ENCODE measurements at regions not wholly inside any gene's neighbourhood (a gene's known extent, or its start where the extent isn't known, plus 50 kb on each side); places are given as distances from the start of the nearest gene placed in this dataset.

DNA sequence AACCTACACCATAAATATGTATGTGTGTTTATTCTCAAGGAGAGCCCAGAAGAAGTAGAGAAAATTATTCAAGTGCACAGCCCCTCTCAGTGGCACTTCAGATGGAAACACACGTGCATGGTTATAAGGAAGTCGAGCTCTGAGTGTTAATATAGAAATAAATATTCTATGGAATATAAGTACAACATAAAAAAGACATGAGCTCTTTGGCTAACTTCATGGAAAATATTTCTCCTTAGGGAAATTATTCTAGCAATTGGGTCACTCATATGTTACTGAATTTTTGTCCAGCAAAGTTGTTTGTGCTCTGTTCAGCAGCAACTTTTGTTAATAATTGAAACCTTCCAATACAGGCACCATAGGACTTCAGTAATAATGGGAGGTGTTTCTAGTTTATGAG lies 939.0 kb downstream of the LRFN5 start:
- TF ChIP-seq, protein P1, sequence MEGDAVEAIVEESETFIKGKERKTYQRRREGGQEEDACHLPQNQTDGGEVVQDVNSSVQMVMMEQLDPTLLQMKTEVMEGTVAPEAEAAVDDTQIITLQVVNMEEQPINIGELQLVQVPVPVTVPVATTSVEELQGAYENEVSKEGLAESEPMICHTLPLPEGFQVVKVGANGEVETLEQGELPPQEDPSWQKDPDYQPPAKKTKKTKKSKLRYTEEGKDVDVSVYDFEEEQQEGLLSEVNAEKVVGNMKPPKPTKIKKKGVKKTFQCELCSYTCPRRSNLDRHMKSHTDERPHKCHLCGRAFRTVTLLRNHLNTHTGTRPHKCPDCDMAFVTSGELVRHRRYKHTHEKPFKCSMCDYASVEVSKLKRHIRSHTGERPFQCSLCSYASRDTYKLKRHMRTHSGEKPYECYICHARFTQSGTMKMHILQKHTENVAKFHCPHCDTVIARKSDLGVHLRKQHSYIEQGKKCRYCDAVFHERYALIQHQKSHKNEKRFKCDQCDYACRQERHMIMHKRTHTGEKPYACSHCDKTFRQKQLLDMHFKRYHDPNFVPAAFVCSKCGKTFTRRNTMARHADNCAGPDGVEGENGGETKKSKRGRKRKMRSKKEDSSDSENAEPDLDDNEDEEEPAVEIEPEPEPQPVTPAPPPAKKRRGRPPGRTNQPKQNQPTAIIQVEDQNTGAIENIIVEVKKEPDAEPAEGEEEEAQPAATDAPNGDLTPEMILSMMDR (conservative IDR thresholded peaks at IDR 0.05) = no peak
- no peak overlapping the region for H3K27ac Mint-ChIP-seq (ENCODE audit: unreplicated experiment)
- no peaks in the 10 kb centered on the region for H3K9me3 Mint-ChIP-seq
- no peak overlapping the region for H3K4me3 Mint-ChIP-seq
- no peaks in the 10 kb centered on the region for H3K4me1 Mint-ChIP-seq
- no peak for DNase-seq (ENCODE audit: low read depth, low spot score)
- no peaks in the 10 kb centered on the region for H3K36me3 Mint-ChIP-seq (ENCODE audit: low read depth)
- H3K27me3 Mint-ChIP-seq (ENCODE audit: low read depth) = no peaks in the 10 kb centered on the region

DNA sequence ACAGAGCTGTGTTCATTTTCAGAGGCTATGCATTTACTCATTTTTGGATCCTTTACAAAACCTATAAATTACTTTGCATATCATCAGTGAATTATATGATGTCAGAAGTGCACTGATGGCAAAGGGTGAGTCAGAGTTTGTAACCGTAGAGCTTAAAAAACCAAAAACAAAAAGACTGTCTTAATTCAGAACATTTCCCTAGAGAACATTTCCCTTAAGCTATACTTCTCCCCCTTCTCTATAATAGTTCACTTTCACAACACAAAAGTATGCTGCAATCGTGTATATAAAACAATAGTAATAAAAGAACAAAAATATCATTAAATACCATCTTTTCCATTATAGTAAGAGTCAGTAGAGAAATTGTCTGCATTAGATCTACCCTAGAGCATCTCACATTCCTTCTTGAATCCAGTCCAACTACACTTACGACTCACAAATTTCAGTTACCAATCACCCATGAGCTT lies 934.9 kb downstream of the LRFN5 start:
- no peaks in the 10 kb centered on the region for H3K36me3 Mint-ChIP-seq (ENCODE audit: low read depth)
- no peak overlapping the region for H3K27ac Mint-ChIP-seq (ENCODE audit: unreplicated experiment)
- no peaks in the 10 kb centered on the region for H3K4me1 Mint-ChIP-seq
- no peaks in the 10 kb centered on the region for H3K9me3 Mint-ChIP-seq
- no peaks in the 10 kb centered on the region for H3K27me3 Mint-ChIP-seq (ENCODE audit: low read depth)
- TF ChIP-seq, protein P1 (conservative IDR thresholded peaks at IDR 0.05) = no peak
- DNase-seq (ENCODE audit: low read depth, low spot score) = no peak
- no peak overlapping the region for H3K4me3 Mint-ChIP-seq

DNA sequence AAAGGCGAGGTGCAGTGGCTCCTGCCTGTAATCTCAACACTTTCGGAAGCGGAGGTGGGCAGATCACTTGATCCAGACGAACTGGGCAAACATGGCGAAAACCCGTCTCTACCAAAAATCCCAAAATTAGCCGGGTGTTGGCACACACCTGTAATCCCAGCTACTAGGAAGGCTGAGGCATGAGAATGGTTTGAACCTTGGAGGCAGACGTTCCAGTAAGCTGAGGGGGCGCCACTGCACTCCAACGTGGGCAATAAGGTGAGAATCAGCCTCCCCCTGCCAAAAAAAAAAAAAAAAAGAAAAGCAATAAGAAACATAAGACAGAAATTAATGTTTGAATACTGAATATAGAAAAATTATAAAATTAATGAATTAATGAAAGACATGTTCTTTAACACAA lies 928.7 kb downstream of the LRFN5 start:
- no peak for DNase-seq (ENCODE audit: low read depth, low spot score)
- H3K9me3 Mint-ChIP-seq = peaks cover 2% of the 10 kb centered on the region
- no peak overlapping the region for H3K4me3 Mint-ChIP-seq
- no peaks in the 10 kb centered on the region for H3K36me3 Mint-ChIP-seq (ENCODE audit: low read depth)
- TF ChIP-seq, protein P1 (conservative IDR thresholded peaks at IDR 0.05) = no peak
- no peaks in the 10 kb centered on the region for H3K27me3 Mint-ChIP-seq (ENCODE audit: low read depth)
- no peak overlapping the region for H3K27ac Mint-ChIP-seq (ENCODE audit: unreplicated experiment)
- H3K4me1 Mint-ChIP-seq = no peaks in the 10 kb centered on the region

DNA sequence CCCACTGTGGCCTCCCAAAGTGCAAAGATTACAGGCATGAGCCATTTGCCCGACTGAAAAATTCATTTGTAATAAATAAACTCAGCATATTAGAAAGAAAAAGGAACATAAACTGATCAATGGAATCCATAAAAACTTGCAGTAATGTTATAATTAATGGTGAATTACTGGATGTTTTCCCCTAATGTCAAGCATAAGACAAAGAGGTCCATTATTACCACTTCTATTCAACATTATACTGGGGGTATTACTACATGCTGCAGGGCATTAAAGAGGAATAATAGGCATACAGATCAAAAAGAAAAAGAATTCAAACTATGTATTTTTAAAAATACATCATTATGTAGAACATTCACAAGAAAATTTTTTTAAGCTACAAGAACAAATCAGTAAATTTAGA lies 926.8 kb downstream of the LRFN5 start:
- H3K4me1 Mint-ChIP-seq = no peaks in the 10 kb centered on the region
- H3K27ac Mint-ChIP-seq (ENCODE audit: unreplicated experiment) = no peak overlapping the region
- H3K36me3 Mint-ChIP-seq (ENCODE audit: low read depth) = no peaks in the 10 kb centered on the region
- H3K9me3 Mint-ChIP-seq = peaks cover 2% of the 10 kb centered on the region
- H3K4me3 Mint-ChIP-seq = no peak overlapping the region
- no peaks in the 10 kb centered on the region for H3K27me3 Mint-ChIP-seq (ENCODE audit: low read depth)
- DNase-seq (ENCODE audit: low read depth, low spot score) = no peak
- TF ChIP-seq, protein P1 (conservative IDR thresholded peaks at IDR 0.05) = no peak

DNA sequence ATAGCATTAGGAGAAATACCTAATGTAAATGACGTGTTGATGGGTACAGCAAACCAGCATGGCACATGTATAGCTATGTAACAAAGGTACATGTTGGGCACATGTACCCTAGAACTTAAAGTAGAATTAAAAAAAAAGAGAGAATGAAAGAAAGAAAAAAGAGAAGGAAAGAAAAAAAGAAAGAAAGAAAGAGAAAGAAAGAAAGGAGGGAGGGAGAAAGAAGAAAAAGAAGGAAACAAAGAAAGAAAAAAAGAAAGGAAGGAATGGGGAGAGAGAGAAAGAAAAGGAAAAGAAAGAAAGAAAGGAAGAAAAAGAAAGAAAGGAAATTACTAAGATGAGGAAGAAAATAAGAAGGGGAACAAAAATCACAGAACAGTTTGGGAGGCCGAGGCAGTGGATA lies 925.5 kb downstream of the LRFN5 start:
- H3K27me3 Mint-ChIP-seq (ENCODE audit: low read depth) = no peaks in the 10 kb centered on the region
- TF ChIP-seq, protein P1 (conservative IDR thresholded peaks at IDR 0.05) = no peak
- H3K4me1 Mint-ChIP-seq = no peaks in the 10 kb centered on the region
- H3K4me3 Mint-ChIP-seq = no peak overlapping the region
- no peaks in the 10 kb centered on the region for H3K36me3 Mint-ChIP-seq (ENCODE audit: low read depth)
- no peak overlapping the region for H3K27ac Mint-ChIP-seq (ENCODE audit: unreplicated experiment)
- H3K9me3 Mint-ChIP-seq = peaks cover 2% of the 10 kb centered on the region
- DNase-seq (ENCODE audit: low read depth, low spot score) = no peak

DNA sequence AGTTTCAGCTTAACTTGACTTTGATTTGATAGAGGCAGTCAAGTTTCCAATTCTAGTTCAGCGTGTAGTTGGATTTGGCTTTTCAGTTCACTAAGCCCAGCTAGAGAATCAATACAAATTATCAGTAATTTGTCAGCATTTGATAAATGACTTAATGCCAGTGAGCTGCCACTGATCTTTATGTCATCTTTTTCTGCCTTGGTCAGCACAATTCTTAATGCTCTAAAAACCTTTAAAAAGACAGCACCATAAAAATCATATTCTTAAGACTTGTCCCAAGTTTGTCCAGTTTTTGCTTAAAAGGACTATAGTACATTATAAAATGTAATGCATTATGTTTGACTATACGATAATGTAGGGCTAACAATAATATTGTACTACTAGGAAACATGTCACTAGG lies 920.5 kb downstream of the LRFN5 start:
- Mint-ChIP-seq H3K4me3 (no peak overlapping the region), H3K27ac (ENCODE audit: unreplicated experiment) (no peak overlapping the region), H3K9me3 (peaks cover 2% of the 10 kb centered on the region), H3K36me3 (ENCODE audit: low read depth) (no peaks in the 10 kb centered on the region), H3K4me1 (peaks cover 11% of the 10 kb centered on the region), H3K27me3 (ENCODE audit: low read depth) (no peaks in the 10 kb centered on the region)
- TF ChIP-seq, protein P1 (conservative IDR thresholded peaks at IDR 0.05) = no peak
- DNase-seq (ENCODE audit: low read depth, low spot score) = no peak

All from neural crest cell (in vitro differentiated cells).